ENCODE measurements at regions not wholly inside any gene's neighbourhood (a gene's known extent, or its start where the extent isn't known, plus 50 kb on each side); places are given as distances from the start of the nearest gene placed in this dataset.

DNA sequence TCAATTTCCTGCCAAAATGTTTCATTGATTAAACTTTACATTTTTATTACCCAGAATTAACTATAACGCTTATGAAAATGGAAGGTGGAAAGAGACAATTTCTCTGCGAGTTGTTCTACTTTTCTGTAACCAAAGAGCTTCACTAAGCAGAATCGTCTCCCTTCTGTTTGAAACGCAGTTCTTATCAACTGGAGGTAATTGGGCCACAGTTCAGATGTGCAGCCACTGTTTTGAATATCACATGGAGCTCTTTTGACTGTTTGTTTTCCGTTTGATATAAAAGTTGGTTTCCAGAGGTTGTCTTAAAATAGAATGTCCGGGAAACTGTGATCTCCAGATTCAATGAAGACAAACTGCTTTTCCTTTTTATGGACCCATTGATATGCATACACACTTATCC lies 183.3 kb upstream of the SEL1L start:
- TF ChIP-seq POLR2AphosphoS5 (IDR thresholded peaks at IDR 0.05) (no peak), EP300 (IDR thresholded peaks at IDR 0.05) (no peak), POLR2A (IDR thresholded peaks at IDR 0.05) (no peak)
- TF ChIP-seq, protein P1, sequence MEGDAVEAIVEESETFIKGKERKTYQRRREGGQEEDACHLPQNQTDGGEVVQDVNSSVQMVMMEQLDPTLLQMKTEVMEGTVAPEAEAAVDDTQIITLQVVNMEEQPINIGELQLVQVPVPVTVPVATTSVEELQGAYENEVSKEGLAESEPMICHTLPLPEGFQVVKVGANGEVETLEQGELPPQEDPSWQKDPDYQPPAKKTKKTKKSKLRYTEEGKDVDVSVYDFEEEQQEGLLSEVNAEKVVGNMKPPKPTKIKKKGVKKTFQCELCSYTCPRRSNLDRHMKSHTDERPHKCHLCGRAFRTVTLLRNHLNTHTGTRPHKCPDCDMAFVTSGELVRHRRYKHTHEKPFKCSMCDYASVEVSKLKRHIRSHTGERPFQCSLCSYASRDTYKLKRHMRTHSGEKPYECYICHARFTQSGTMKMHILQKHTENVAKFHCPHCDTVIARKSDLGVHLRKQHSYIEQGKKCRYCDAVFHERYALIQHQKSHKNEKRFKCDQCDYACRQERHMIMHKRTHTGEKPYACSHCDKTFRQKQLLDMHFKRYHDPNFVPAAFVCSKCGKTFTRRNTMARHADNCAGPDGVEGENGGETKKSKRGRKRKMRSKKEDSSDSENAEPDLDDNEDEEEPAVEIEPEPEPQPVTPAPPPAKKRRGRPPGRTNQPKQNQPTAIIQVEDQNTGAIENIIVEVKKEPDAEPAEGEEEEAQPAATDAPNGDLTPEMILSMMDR (IDR thresholded peaks at IDR 0.05), result no peak
- no peak overlapping the region for H3K27ac ChIP-seq
- DNase-seq (ENCODE audit: low spot score in 2 of 2), result no peak
- H3K9me3 ChIP-seq, result no peaks in the 10 kb centered on the region
- no peaks in the 10 kb centered on the region for H3K27me3 ChIP-seq
- no peak overlapping the region for H3K4me3 ChIP-seq
- no peaks in the 10 kb centered on the region for H3K36me3 ChIP-seq
- no peaks in the 10 kb centered on the region for H3K4me1 ChIP-seq
- WGBS, result 58% methylated on average over 6 of the region's 6 CpGs

DNA sequence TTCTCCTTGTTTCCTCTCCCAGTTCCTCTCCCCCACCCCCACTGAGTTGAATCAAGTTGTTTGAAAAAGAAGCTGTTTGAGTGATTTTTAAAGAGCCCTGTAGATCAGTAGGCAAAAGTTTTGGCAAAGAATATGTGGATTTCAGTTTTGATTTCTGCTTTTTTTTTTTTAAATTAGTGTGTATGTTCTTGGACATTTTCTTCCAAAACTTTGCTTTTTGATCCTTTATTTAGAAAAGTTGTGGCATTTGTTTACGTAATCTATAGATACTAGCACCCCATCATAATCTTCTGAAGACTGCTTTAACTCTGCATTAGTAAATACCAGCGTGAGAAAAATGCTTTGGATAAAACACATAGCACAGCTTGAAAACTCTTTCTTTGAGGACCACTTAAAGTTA lies 190.3 kb upstream of the SEL1L start:
- H3K36me3 ChIP-seq, result no peaks in the 10 kb centered on the region
- DNase-seq (ENCODE audit: low spot score in 2 of 2), result no peak
- no peaks in the 10 kb centered on the region for H3K4me1 ChIP-seq
- H3K27me3 ChIP-seq, result no peaks in the 10 kb centered on the region
- no peak overlapping the region for H3K4me3 ChIP-seq
- no peaks in the 10 kb centered on the region for H3K9me3 ChIP-seq
- WGBS, result 94% methylated on average over 2 of the region's 2 CpGs
- TF ChIP-seq POLR2A (IDR thresholded peaks at IDR 0.05) (no peak), POLR2AphosphoS5 (IDR thresholded peaks at IDR 0.05) (no peak), EP300 (IDR thresholded peaks at IDR 0.05) (no peak)
- TF ChIP-seq, protein P1 (IDR thresholded peaks at IDR 0.05), result no peak
- no peak overlapping the region for H3K27ac ChIP-seq

DNA sequence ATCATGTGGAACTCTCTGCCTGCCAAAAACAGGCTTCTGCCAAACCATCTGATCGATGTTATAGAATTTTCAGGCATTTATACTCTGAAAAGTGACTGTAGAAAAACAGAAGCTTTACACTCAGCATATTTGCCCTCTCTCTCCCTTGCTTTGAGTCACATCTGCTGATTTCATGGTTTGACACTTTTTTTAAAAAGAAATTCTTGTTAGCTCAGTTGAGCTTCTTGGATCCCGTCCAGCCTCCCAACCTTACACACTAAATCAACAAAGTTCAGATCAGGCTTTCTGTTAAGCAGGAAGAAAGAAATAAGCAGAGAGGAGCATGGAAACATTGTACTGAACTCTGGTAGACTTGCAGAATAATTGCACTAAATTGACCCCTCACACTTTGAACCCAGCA lies 193.6 kb upstream of the SEL1L start:
- H3K36me3 ChIP-seq, result no peaks in the 10 kb centered on the region
- H3K27me3 ChIP-seq, result no peaks in the 10 kb centered on the region
- H3K9me3 ChIP-seq, result no peaks in the 10 kb centered on the region
- no peak overlapping the region for H3K27ac ChIP-seq
- WGBS, result 5% methylated on average over 2 of the region's 2 CpGs
- no peak for DNase-seq (ENCODE audit: low spot score in 2 of 2)
- H3K4me1 ChIP-seq, result no peaks in the 10 kb centered on the region
- TF ChIP-seq POLR2A (IDR thresholded peaks at IDR 0.05) (no peak), POLR2AphosphoS5 (IDR thresholded peaks at IDR 0.05) (no peak), EP300 (IDR thresholded peaks at IDR 0.05) (no peak)
- TF ChIP-seq, protein P1 (IDR thresholded peaks at IDR 0.05), result no peak
- no peak overlapping the region for H3K4me3 ChIP-seq

DNA sequence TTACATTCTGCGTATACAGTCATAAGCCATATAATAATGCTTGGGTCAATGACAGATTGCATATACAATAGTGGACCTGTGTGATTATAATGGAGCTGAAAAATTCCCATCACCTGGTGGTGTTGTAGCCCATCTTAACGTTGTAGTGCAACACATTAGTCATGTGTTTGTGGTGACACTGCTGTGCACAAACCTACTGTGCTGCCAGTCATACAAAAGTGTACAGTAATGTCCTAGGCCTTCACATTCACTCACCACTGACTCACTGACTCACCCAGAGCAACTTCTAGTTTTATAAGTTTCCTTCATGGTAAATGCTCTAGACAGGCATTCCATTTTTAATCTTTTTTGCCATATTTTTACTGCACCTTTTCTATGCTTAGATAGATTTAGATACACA lies 194.8 kb upstream of the SEL1L start:
- TF ChIP-seq, protein P1 (IDR thresholded peaks at IDR 0.05), result no peak
- TF ChIP-seq POLR2AphosphoS5 (IDR thresholded peaks at IDR 0.05) (no peak), POLR2A (IDR thresholded peaks at IDR 0.05) (no peak)
- 83% methylated on average over 2 of the region's 2 CpGs for WGBS
- DNase-seq (ENCODE audit: low spot score in 2 of 2), result no peak
- H3K36me3 ChIP-seq, result no peaks in the 10 kb centered on the region
- no peaks in the 10 kb centered on the region for H3K27me3 ChIP-seq
- H3K4me1 ChIP-seq, result no peaks in the 10 kb centered on the region
- H3K9me3 ChIP-seq, result no peaks in the 10 kb centered on the region
- no peak overlapping the region for H3K27ac ChIP-seq
- H3K4me3 ChIP-seq, result no peak overlapping the region

DNA sequence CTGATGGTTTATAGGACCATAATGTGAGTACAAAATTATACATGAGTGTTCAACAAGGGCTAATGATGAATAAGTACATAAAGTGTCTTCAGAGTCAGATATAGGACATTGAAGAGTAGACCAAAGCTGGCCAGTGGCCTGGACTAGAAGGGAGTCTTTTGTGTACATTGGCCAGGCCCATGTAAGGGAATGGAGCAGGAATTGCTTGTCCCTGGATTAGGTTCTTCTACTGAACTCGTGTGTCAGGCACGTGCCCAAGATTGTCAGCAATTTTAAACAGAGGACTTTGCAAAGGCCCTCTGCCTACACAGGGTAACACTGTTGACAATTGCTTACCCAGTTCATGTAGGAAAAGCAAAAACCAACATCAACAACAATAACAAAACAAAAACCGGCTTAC lies 196.0 kb upstream of the SEL1L start:
- WGBS, result 87% methylated on average over 3 of the region's 3 CpGs
- Histone ChIP-seq H3K27me3 (no peaks in the 10 kb centered on the region), H3K4me1 (no peaks in the 10 kb centered on the region), H3K36me3 (no peaks in the 10 kb centered on the region), H3K4me3 (no peak overlapping the region), H3K27ac (no peak overlapping the region), H3K9me3 (no peaks in the 10 kb centered on the region)
- no peak for DNase-seq (ENCODE audit: low spot score in 2 of 2)
- TF ChIP-seq POLR2AphosphoS5 (IDR thresholded peaks at IDR 0.05), result no peak
- TF ChIP-seq, protein P1 (IDR thresholded peaks at IDR 0.05), result no peak
- no peak for TF ChIP-seq POLR2A (IDR thresholded peaks at IDR 0.05)
- TF ChIP-seq EP300 (IDR thresholded peaks at IDR 0.05), result no peak
